ENCODE measurements at regions not wholly inside any gene's neighbourhood (a gene's known extent, or its start where the extent isn't known, plus 50 kb on each side); places are given as distances from the start of the nearest gene placed in this dataset.

GRCh38 chr2:71908798-71909197 is 238.9 kb downstream of the CYP26B1 start:
- TF ChIP-seq CTCF (IDR thresholded peaks at IDR 0.05) (no peak), POLR2A (IDR thresholded peaks at IDR 0.05) (no peak)
